K562 (cell line): ENCODE measurements at regions not wholly inside any gene's neighbourhood (a gene's known extent, or its start where the extent isn't known, plus 50 kb on each side); places are given as distances from the start of the nearest gene placed in this dataset.

ENCODE experiments used
- CTCF ChIP-seq, 3 experiments: IDR thresholded peaks in 2 of 3; conservative IDR thresholded peaks in 1 of 3; 2 replicates each; pipeline ENCODE4 v1.5.1; 2011 to 2012; ENCODE audit warnings: low read length in 3 of 3, mild to moderate bottlenecking in 3 of 3, control low read depth in 2 of 3, improper control_type of control experiment in 1 of 3, inconsistent platforms in 1 of 3, low read depth in 1 of 3, mixed read lengths in 1 of 3, moderate library complexity in 1 of 3; ENCODE audit not compliant: insufficient read depth in 2 of 3
- ETV6 ChIP-seq, 3 experiments: fragments of 150-350 bp in 1 of 3; sonication (generic) in 1 of 3; formaldehyde crosslinking in 1 of 3; IDR thresholded peaks; 2 replicates each; pipeline versions ENCODE4 v1.6.1 to v1.8.0; 2014 to 2022; ENCODE audit warnings: borderline replicate concordance in 2 of 3, low read depth in 2 of 3, antibody characterized with exemption in 1 of 3, low read length in 1 of 3, mild to moderate bottlenecking in 1 of 3, missing genetic modification reagents in 1 of 3
- HNRNPK ChIP-seq: fragments of 200-400 bp; formaldehyde crosslinking; IDR thresholded peaks from one replicate; pipeline ENCODE4 v1.6.1; 2018; ENCODE audit warnings: mild to moderate bottlenecking, low read depth, low read length; ENCODE audit not compliant: poor library complexity, severe bottlenecking
- NONO ChIP-seq, 2 experiments: fragments of 200-400 bp in 1 of 2; fragments of 450-650 bp in 1 of 2; formaldehyde crosslinking in 1 of 2; IDR thresholded peaks; 2 replicates each; pipeline ENCODE4 v1.6.1; 2017; ENCODE audit warnings: low read depth in 2 of 2, mild to moderate bottlenecking in 2 of 2, moderate library complexity in 2 of 2, low read length in 1 of 2
- NUFIP1 ChIP-seq: fragments of 450-650 bp; IDR thresholded peaks from 2 replicates; pipeline ENCODE4 v1.6.1; 2018; ENCODE audit not compliant: partially characterized antibody
- RFX5 ChIP-seq: IDR thresholded peaks from 2 replicates; pipeline ENCODE4 v1.6.1; 2011; ENCODE audit warnings: low read depth, mild to moderate bottlenecking, improper control_type of control experiment, low read length
- TAF7 ChIP-seq: fragments of 450-650 bp; IDR thresholded peaks from 2 replicates; pipeline ENCODE4 v1.6.1; 2016; ENCODE audit warnings: missing genetic modification characterization, missing compliant biosample characterization
- TARDBP ChIP-seq: fragments of 450-650 bp; IDR thresholded peaks from 2 replicates; pipeline ENCODE4 v1.6.1; 2016
- YY1 ChIP-seq, 3 experiments: IDR thresholded peaks; 2 replicates each; pipeline ENCODE4 v1.6.1; 2011; ENCODE audit warnings: low read length in 2 of 3, mild to moderate bottlenecking in 2 of 3, moderate library complexity in 2 of 3, borderline replicate concordance in 1 of 3, control low read depth in 1 of 3, low read depth in 1 of 3; ENCODE audit not compliant: insufficient read depth in 3 of 3, insufficient replicate concordance in 2 of 3, control insufficient read depth in 1 of 3, insufficient read length in 1 of 3; ENCODE audit errors: extremely low read depth in 1 of 3
- ZNF830 ChIP-seq: fragments of 250-450 bp; sonication (Bioruptor Pico); IDR thresholded peaks from 2 replicates; pipeline ENCODE4 v1.5.0; 2021; ENCODE audit warnings: mild to moderate bottlenecking

- TF ChIP-seq RFX5 (no peak), ZNF830 (CRISPR knock-in tag) (no peak), TARDBP (no peak), TAF7 (tag) (no peak), NONO (IDR thresholded peaks at IDR 0.05; ENCODE audit: low read depth in 2 of 2, low read length in 1 of 2) (no peak), NUFIP1 (no peak), HNRNPK (no peak), CTCF (IDR thresholded peaks at IDR 0.05 in 2 of 3, conservative IDR thresholded peaks at IDR 0.05 in 1 of 3; ENCODE audit: insufficient read depth in 2 of 3, low read depth in 1 of 3, low read length in 3 of 3) (no peak), ETV6 (IDR thresholded peaks at IDR 0.05; ENCODE audit: borderline replicate concordance in 1 of 2, low read depth in 2 of 2, low read length in 1 of 2) (no peak), ETV6 (CRISPR knock-in tag; IDR thresholded peaks at IDR 0.05; ENCODE audit: borderline replicate concordance) (no peak), YY1 (IDR thresholded peaks at IDR 0.05; ENCODE audit: borderline replicate concordance in 1 of 3, control insufficient read depth in 1 of 3, extremely low read depth in 1 of 3, insufficient read depth in 3 of 3, insufficient read length in 1 of 3, insufficient replicate concordance in 2 of 3, low read depth in 1 of 3, low read length in 2 of 3) (no peak)
Measured at GRCh38 chr4:87718217-87718835, 68.2 kb downstream of the DMP1 start.
